ENCODE measurements at regions not wholly inside any gene's neighbourhood (a gene's known extent, or its start where the extent isn't known, plus 50 kb on each side); places are given as distances from the start of the nearest gene placed in this dataset.

DNA sequence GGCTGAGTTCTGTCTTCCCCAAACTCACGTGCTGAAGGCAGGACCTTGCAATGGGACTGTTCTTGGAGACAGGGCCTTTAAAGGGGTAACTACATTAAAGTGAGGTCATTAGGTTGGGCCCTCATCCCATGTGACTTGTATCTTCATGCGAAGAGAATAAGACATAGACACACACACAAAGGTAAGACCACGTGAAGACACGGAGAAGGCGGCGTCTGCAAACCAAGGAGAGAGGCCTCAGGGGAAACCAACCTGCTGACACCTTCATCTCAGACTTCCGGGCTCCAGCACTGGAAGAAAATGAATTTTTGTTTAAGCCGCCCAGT, 50.7 kb upstream of the KCNMB1 start:
- TF ChIP-seq RNF2 (IDR thresholded peaks at IDR 0.05; ENCODE audit: borderline replicate concordance, low read depth) (no peak), KDM5A (IDR thresholded peaks at IDR 0.05) (no peak), FOSL2 (IDR thresholded peaks at IDR 0.05) (no peak), FOSL2 (CRISPR knock-in tag; IDR thresholded peaks at IDR 0.05) (no peak), GATA3 (IDR thresholded peaks at IDR 0.05; ENCODE audit: borderline replicate concordance) (no peak), CTCF (IDR thresholded peaks at IDR 0.05) (no peak), TP53 (CRISPR knock-in tag; IDR thresholded peaks at IDR 0.05) (no peak), RFX5 (IDR thresholded peaks at IDR 0.05) (no peak), JUNB (IDR thresholded peaks at IDR 0.05) (no peak), BHLHE40 (IDR thresholded peaks at IDR 0.05; ENCODE audit: low read depth, low read length) (no peak)
- TF ChIP-seq, protein P1, sequence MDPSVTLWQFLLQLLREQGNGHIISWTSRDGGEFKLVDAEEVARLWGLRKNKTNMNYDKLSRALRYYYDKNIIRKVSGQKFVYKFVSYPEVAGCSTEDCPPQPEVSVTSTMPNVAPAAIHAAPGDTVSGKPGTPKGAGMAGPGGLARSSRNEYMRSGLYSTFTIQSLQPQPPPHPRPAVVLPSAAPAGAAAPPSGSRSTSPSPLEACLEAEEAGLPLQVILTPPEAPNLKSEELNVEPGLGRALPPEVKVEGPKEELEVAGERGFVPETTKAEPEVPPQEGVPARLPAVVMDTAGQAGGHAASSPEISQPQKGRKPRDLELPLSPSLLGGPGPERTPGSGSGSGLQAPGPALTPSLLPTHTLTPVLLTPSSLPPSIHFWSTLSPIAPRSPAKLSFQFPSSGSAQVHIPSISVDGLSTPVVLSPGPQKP (IDR thresholded peaks at IDR 0.05; ENCODE audit: low read depth, low read length), result no peak
- TF ChIP-seq, protein P2, sequence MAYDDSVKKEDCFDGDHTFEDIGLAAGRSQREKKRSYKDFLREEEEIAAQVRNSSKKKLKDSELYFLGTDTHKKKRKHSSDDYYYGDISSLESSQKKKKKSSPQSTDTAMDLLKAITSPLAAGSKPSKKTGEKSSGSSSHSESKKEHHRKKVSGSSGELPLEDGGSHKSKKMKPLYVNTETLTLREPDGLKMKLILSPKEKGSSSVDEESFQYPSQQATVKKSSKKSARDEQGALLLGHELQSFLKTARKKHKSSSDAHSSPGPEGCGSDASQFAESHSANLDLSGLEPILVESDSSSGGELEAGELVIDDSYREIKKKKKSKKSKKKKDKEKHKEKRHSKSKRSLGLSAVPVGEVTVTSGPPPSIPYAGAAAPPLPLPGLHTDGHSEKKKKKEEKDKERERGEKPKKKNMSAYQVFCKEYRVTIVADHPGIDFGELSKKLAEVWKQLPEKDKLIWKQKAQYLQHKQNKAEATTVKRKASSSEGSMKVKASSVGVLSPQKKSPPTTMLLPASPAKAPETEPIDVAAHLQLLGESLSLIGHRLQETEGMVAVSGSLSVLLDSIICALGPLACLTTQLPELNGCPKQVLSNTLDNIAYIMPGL (CRISPR knock-in tag; IDR thresholded peaks at IDR 0.05; ENCODE audit: borderline replicate concordance), result no peak
- TF ChIP-seq, protein P3, sequence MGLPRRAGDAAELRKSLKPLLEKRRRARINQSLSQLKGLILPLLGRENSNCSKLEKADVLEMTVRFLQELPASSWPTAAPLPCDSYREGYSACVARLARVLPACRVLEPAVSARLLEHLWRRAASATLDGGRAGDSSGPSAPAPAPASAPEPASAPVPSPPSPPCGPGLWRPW (IDR thresholded peaks at IDR 0.05), result no peak
- TF ChIP-seq, protein P4, sequence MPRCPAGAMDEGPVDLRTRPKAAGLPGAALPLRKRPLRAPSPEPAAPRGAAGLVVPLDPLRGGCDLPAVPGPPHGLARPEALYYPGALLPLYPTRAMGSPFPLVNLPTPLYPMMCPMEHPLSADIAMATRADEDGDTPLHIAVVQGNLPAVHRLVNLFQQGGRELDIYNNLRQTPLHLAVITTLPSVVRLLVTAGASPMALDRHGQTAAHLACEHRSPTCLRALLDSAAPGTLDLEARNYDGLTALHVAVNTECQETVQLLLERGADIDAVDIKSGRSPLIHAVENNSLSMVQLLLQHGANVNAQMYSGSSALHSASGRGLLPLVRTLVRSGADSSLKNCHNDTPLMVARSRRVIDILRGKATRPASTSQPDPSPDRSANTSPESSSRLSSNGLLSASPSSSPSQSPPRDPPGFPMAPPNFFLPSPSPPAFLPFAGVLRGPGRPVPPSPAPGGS (IDR thresholded peaks at IDR 0.05), result no peak
- no peaks in the 10 kb centered on the region for H3K4me1 ChIP-seq
- WGBS (ENCODE audit: missing lambda C conversion rate), result 93% methylated on average over 8 of the region's 8 CpGs
- H3K27ac ChIP-seq, result no peak overlapping the region
- H3K4me3 ChIP-seq, result no peak overlapping the region
- ChIA-PET CTCF (interaction anchor here (2.4 to 2.6 kb wide), 2 partner anchors 185 to 193 kb away, joined by 23 to 25 read pairs; no protein-coding TSS in a partner anchor), POLR2A (no interaction called here)
- H3K9me3 ChIP-seq, result no peaks in the 10 kb centered on the region
- FAIRE-seq (no peak), ATAC-seq (no peak), DNase-seq (ENCODE audit: low read depth in 1 of 2, low spot score in 1 of 2) (no peak)
- H3K4me2 ChIP-seq, result no peak overlapping the region

GRCh38 chr5:170439223-170439943, 50.2 kb upstream of the KCNMB1 start:
- DNase-seq (ENCODE audit: low read depth in 1 of 2, low spot score in 1 of 2) (no peak), FAIRE-seq (no peak), ATAC-seq (no peak)
- Histone ChIP-seq H3K4me2 (no peak overlapping the region), H3K27ac (no peak overlapping the region), H3K4me1 (no peaks in the 10 kb centered on the region), H3K9me3 (no peaks in the 10 kb centered on the region), H3K4me3 (no peak overlapping the region)
- 73% methylated on average over 12 of the region's 15 CpGs for WGBS (ENCODE audit: missing lambda C conversion rate)
- POLR2A ChIA-PET, result no interaction called here
- CTCF ChIA-PET, result interaction anchor here (0.6 to 2.6 kb wide), 4 partner anchors 18 to 193 kb away, joined by 3 to 25 read pairs (median 14); no protein-coding TSS in a partner anchor
- TF ChIP-seq SREBF2 (IDR thresholded peaks at IDR 0.05), result no peak
- no peak for TF ChIP-seq RFX5 (IDR thresholded peaks at IDR 0.05)
- TF ChIP-seq HEYL (CRISPR knock-in tag; IDR thresholded peaks at IDR 0.05), result no peak
- no peak for TF ChIP-seq JUNB (IDR thresholded peaks at IDR 0.05)
- TF ChIP-seq FOSL2 (IDR thresholded peaks at IDR 0.05), result no peak
- TF ChIP-seq FOSL2 (CRISPR knock-in tag; IDR thresholded peaks at IDR 0.05), result no peak
- no peak for TF ChIP-seq HOXB5 (CRISPR knock-in tag; IDR thresholded peaks at IDR 0.05)
- no peak for TF ChIP-seq MYC (IDR thresholded peaks at IDR 0.05; ENCODE audit: borderline replicate concordance, low read length)
- TF ChIP-seq RAD21 (conservative IDR thresholded peaks at IDR 0.05 in 1 of 2, IDR thresholded peaks at IDR 0.05 in 1 of 2), result no peak
- TF ChIP-seq PHF8 (IDR thresholded peaks at IDR 0.05; ENCODE audit: borderline replicate concordance, low read depth), result no peak
- TF ChIP-seq KDM5A (IDR thresholded peaks at IDR 0.05), result no peak
- no peak for TF ChIP-seq EHF (CRISPR knock-in tag; IDR thresholded peaks at IDR 0.05)
- TF ChIP-seq, protein P1 (IDR thresholded peaks at IDR 0.05; ENCODE audit: low read depth, low read length), result no peak

All from A549 (cell line).